Sciatic nerve (tissue), 2 donors: ENCODE measurements at regions not wholly inside any gene's neighbourhood (a gene's known extent, or its start where the extent isn't known, plus 50 kb on each side); places are given as distances from the start of the nearest gene placed in this dataset.

ENCODE experiments used
- ATAC-seq: fragments of 200-7000 bp; cut with Tn5 transposase; one replicate; pipeline ENCODE4 v1.9.1; 2020; ENCODE audit warnings: mild to moderate bottlenecking, moderate library complexity
- DNase-seq: peaks from one replicate; pipeline ENCODE4 v3.0.0-alpha.2; 2020; ENCODE audit warnings: low spot score
- intact Hi-C: fragments of 100-400 bp; cut with DNase I; formaldehyde crosslinking; loops from one replicate; pipeline ENCODE4 v1.14.2; 2022
- donor health status: DM: no; HTN: no; CAD: no.
- donor health status: DM: no; HTN: no; CAD: no.

DNA sequence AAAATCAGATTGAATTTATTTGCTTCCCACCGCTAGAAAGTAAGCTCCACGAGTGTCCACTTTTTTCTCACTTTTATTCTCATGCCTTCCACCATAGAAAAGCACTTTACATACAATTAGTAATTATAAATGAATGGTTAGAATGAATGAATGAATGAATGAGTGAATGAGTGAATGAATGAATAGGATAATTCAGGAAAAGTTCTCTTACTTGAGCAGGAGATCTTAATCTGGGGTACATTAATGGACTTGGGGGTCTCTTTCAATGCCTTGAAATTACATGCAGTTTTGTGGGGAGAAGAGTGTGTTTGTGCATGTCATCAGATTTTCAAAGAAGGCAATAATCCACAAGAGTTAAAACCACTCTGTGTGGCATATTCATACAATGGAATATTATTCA, 229.9 kb upstream of the NR4A3 start:
- DNase-seq (no peak), ATAC-seq (no peak)
- intact Hi-C loops: no loop called here

DNA sequence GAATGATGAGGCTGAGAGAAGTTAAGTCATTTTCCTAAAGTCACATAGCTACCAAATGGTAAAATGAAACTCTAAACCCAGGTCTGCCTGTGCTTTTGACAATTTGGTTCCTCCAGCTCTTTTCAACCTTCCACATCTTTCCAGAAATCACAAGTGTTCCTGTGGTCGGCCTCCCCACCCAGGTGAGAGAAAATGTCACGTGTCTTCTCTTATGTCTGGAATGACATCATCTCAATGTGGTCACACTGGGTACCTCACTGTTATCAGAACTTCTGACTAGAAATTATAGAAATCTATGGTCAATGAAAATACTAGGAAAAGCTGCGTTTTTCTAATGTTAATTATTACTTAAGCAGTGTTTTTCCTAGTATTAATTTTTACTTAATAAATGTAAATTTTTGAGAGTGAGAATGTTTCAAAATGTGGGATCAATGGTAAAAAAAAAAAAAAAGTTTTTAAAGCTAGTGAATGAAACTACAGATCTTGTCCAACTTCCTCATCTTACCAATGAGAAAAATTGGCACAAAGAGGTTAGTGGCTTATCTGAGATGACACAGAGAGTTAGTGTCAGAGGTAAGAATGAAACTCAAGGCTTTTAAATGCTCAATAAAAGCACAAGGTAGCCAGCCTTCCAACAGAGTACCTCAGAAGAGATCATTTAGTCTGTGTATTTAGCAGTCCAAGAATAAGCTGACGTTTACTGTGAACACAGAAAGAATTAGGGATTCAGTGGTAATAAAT, 228.7 kb upstream of the NR4A3 start:
- ATAC-seq: no peak

DNA sequence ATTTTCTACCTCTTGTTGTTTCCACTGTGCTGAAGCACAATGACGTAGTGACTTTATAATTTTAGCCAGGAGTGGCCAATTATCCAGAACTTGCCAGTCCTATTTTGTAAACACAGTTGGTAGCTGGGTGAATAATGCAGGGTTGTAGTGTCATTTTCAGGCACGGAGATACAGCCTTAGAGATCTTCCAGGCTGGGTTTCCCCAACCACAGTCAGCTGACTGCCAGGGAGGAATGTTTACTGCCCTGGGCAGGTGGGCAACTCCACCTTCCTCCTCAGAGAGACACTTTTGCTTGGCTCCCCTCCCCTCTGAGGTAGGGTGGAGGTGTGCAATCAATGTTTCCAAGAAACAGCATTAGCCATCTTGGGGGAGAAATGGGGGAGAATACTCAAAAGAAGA, 228.1 kb upstream of the NR4A3 start:
- ATAC-seq (no peak), DNase-seq (no peak)
- intact Hi-C loops: no loop called here

More for the DNA sequence above, 228.7 kb upstream of the NR4A3 start:
- DNase-seq: no peak
- intact Hi-C loops: no loop called here

DNA sequence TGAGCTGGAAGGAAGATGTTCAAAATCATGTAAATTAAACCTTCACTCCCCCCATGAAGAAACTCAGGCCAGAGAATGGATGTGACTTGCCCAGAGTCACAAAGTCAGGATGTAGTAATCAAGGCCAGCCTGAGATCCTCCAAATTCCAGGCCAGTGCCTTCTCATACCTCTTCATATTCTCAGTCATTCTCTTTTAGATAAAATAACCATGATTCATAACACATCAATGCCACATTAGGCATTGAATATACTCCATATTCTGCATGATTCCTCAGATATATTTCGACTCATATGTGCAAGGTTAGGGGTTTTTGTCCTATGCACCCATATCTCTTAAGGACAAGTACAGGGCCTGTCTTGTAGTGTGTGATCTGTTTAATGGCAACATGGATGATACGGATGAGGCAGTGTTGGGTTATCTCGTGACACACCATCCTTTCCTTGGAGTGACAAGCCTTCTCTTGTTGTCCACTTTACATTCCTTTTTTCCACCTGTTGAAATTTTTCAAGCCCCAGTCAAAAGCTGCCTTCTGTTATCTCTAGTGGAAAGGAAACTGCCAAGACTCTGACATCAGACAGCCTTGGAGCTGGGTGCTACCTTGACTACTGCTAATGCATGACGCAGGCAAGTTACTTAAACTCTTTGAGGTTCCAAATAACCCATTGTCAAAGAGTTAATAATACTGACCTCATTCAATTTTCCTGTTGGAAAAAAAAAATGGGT, 227.5 kb upstream of the NR4A3 start:
- intact Hi-C loops: no loop called here
- DNase-seq (no peak), ATAC-seq (no peak)

DNA sequence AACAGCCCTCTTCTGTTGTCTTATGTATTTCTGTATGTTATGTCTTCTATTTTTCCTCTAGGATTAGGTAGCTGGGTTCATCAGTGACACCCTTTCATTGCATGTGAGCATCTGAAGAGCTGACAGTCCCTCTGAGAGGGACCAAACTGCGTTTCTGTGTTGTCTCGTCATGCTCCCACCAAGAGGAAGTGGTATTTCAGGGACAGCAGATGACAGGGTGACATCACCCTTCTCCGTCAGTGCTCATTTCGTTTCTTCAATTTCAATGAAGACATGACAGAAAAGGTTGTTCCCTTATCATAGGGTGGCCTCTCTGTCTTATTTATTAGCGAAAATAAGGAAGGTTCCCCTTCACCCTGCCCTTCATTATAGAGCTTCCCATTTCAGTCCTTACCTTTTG, 225.9 kb upstream of the NR4A3 start:
- intact Hi-C loops: no loop called here
- no peak for DNase-seq
- peak; percentile 63 for ATAC-seq

DNA sequence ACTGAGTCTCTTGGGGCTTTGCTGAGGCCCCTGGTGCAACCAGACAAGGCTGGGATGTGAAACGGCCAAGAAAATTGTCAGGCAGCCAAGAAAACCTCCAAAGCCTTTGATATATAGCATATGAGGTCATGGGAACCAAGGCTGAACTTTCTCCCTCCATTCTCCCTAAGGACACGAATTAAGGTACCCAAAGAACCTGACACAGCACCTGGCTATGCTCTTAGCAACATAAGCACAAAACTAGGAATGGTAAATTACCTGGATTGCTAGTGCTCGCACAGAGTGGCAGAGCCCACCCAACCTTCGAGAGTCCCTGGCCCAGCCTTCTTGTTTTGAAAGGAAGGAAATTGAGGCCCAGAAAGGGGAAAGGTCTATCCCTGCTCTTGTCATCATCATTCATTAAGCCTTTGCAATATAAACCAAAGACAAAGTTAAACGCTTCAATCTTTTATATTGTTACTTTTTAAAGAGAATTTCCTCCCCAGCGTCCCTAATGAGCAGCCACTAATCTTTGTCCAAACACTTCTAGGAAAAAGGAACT, 220.0 kb upstream of the NR4A3 start:
- ATAC-seq (no peak), DNase-seq (no peak)
- intact Hi-C loops: loop anchor here (5.0 kb wide), 1 partner anchor 1996 kb away; no protein-coding TSS in a partner anchor

DNA sequence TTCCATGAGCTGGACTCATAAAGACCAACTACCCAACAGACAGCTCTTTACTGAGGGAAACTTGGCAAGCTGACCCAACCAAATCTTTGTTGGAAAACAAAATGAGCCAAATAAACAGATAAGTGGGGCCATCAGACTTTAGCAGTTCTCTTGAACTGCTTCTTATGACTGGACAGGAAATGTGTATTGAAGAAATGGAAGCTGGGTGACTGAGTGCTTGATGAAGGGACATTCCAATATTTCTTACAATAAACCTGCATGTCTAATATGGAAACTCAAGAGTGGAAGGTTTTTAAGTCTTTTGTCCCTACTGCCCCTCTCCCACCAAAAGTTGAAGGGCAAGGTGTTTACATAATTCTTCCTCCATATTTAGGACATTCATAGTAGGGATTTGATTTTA, 218.8 kb upstream of the NR4A3 start:
- no peak for ATAC-seq

DNA sequence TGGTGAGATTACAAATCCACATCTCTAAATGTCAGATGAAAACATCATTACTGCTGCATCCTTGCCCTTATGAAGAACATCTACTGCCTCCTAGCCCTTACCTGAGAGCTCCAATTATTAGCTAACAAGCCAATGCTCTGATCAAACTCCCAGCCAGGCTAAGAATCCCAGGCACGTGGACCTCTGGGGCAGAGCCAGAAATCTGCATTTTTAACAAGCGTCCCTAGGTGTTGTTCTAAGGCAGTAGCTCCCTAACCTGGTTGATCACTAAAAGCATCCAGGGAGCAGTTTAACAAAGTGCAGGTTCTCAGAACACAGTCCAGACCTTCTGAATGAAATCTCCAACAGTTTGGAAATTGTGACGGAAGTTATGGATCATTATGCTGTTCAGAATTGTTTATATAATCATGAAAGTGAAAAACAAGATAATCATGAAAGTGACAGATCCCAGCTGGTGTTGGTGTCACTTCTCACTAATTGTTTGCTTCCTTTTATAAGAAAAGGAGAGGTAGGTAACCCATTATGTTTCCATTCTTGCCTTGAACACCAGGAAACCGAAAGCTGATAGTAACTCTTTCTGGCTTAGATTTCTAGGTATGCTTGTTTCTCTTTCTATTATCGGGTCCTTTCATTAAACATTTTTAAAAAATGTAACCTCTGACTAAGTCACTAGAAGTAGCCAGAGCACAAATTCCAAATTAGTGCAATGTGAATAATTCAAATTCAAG, 216.5 kb upstream of the NR4A3 start:
- DNase-seq (no peak), ATAC-seq (no peak)
- intact Hi-C loops: no loop called here

More for the DNA sequence above, 218.8 kb upstream of the NR4A3 start:
- intact Hi-C loops: loop anchor here (5.0 kb wide), 1 partner anchor 1994 kb away; no protein-coding TSS in a partner anchor
- no peak for DNase-seq

DNA sequence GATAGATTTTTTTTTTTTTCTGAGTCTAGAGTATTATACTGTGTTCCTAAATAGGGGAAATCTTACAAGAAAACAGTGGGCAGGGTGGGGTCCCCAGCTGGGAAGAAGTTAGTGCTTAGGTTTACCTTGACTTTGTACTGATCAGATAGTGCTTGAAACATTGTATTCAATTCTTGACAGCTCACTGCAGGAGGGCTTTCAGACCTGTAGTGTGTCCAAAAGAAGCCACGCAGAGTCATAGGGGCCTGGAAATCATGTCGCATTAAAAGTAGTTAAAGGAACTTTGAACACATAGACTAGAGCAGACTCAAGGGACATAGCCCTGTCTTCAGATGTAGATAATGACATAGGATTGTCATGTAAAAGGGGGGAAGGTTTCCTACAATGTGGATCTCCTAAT, 215.4 kb upstream of the NR4A3 start:
- ATAC-seq: no peak
- no peak for DNase-seq
- intact Hi-C loops: no loop called here

DNA sequence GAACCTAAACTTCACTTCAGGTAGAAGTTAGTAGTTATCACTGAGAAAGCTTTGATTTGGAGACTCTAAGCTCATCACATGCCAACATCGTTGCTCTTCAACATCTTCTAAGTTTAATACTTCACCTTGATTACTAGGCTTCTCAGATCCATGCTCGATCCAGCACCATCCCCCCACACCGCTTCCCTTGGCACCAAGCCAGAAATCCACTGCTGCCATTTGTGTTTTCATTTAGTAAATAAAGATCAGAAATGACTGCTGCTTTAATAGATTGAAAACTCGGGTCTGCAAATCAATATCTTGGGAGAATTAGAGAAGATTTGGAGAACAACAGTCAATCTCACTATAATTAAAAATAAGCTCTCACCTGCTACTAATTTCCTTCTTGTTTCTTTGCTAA, 214.7 kb upstream of the NR4A3 start:
- ATAC-seq: no peak

DNA sequence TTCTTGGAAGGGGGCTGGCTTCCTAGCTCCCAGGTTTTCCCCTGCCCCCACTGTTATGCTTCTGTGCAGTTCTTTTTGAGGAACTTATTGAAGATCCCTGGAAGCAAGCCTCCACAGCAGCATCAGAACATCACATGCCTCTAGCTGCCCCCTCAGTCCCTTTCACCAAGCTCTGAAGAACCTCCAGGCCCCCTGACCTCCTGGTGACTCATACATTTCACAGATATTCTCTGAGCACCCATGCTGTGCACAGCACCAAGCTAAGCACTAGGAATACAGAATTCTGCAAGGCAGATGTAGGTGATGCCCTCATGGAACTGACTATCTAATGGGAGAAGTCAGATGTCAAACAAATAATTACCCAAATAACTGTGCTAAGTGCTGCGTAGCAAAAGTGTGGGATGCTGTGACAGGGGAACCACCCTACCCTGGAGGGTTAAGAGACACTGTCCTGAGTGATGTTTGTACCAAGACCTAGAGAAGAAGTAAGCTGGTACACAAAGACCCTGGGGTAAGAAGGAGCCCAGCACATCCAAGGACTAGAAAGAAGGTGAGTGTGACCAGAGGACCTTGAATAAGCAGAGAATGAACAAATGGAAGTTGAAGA, 213.7 kb upstream of the NR4A3 start:
- intact Hi-C loops: no loop called here
- no peak for ATAC-seq
- DNase-seq: no peak

More for the DNA sequence above, 214.7 kb upstream of the NR4A3 start:
- intact Hi-C loops: no loop called here
- DNase-seq: no peak

DNA sequence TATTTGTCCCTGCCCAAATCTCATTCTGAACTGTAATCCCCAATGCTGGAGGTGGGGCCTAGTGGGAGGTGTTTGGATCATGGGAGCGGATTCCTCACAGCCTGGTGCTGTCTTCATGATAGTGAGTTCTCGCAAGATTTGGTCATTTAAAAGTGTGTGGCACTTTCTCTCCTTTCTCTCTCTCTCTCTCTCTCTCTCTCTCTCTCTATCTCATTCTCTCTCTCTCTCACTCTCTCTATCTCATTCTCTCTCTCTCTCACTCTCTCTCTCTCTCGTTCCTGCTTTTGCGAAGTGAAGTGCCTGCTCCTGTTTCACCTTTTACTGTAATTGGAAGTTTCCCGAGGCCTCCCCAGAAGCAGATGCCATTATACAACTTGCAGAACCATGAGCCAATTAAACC, 207.3 kb upstream of the NR4A3 start:
- DNase-seq: no peak
- no peak for ATAC-seq
- intact Hi-C loops: no loop called here

DNA sequence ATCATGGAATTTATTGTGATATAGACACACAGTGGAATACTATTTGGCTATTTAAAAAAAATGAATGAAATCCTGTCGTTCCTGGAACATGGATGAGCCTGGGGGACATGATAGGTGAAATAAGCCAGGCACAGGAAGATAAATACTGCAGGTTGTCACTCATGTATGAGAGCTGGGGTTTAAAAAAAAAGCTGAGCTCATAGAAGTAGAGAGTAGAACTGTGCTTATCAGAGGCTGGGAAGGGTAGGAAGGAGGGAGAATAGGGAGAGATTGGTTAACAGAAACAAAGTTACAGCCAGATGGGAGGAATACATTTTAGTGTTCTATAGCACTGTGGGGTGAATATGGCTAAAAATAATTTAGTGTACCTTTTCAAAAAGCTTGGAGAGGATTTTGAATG, 200.6 kb upstream of the NR4A3 start:
- ATAC-seq: no peak
- intact Hi-C loops: no loop called here
- DNase-seq: no peak

DNA sequence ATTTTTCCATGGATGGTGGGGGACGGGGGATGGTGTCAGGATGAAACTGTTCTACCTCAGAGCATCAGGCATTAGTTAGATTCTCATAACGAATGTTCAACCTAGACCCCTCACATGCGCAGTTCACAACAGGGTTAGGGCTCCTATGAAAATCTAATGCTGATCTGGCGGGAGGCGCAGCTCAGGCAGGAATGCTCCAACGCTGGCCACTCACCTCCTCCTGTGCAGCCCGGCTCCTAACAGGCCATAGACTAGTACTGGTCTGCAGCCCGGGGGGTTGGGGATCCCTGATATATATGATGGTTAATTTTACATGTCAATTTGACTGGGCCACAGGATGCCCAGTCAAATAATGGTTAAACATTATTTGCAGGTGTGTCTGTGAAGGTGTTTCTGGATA, 199.0 kb upstream of the NR4A3 start:
- ATAC-seq: no peak
- DNase-seq: no peak

DNA sequence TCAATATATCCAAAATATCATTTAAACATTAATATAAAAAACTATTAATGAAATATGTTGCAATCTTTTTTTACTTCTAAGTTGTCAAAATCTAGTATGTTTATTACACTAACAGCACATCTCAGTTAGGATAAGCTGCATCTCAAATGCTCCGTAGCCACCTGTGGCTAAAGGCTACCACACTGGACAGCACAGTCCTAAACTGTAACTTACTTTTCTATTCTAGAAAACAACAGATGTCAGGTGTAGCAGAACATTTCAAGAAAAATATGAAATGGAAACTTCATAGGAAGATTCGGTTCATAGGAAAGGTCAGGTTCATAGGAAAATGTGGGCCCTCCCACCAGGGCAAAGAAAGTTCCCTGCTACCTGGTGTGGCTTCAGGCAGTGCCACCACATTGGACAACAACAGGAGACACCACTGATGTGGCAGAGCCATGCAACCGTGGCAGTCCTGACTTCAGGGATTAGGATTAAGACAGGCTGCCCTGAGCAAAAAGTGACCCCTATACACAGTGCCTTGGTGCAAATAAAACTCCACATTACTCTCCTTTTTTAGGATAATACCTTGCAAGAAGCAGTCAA, 197.8 kb upstream of the NR4A3 start:
- no peak for DNase-seq
- ATAC-seq: no peak
- intact Hi-C loops: no loop called here

More for the DNA sequence above, 199.0 kb upstream of the NR4A3 start:
- intact Hi-C loops: no loop called here

DNA sequence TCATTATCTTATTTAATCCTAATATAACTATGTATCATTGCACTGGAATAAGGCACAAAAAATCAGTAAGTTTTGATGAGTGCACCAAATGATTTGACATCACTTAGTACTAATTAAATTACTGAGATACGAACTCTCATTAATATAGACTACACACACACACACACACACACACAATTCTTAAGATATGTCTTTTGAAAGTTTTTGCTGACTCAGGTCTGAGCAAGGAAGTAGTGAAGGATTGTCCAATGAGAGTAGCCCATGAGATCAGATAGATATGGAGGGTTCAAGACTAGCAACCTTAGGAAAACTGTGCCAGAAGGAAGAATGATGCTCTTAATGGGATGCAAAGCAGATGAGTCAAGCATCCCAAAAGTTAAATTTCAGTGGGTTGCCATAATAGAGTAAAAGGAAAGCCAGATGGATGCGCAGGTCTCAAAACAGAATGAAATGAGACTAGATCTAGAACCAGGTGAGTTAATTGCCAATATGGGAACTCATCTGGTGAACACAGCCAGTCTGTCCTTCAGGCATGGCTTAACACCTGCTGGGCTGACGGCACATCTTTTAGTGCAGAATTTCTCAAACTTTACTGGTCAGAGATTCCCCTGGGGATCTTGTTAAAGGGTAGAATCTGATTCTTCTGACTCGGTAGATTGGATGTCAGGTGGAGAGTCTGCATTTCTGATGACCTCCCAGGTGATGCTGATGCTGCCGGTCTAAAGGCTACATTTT, 197.0 kb upstream of the NR4A3 start:
- no peak for DNase-seq
- intact Hi-C loops: no loop called here
- no peak for ATAC-seq

DNA sequence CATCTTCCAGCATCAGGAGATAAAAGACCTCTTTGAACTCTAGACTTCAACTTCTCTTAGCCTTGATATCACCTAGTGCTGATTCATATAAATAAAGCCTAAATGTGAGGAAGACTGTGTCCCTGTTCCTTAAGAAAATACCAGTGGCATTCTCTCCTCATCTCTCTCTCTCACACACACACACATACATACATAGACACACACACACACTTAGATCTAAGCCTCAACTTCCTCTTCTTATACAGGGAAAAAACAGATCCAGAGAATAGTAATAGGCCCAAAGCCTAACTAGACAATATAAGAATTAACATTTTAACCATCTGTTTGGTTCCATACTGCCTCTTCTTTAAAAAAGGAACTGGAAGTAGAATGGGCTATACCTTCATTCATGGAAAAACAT, 195.3 kb upstream of the NR4A3 start:
- no peak for DNase-seq
- ATAC-seq: no peak
- intact Hi-C loops: no loop called here

DNA sequence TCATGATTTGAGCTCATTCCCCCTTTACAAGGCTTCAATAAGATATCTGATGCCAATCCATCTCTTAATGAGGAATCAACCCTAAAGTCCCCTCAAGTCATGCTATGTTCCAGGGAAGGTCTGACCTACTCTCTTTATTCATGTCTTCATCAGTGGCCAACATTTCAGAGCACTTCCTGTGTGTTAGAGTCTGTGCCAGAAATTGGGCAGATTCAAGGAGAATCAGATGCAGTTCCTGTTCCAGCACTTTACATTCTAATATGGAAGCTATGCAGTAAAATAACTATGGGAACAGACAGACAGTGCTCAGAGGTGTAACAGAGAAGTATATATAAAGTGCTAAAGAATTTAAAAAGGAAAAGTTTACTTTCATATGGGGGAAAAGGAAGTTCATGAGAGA, 193.4 kb upstream of the NR4A3 start:
- no peak for DNase-seq
- intact Hi-C loops: no loop called here

More for the DNA sequence above, 193.4 kb upstream of the NR4A3 start:
- no peak for ATAC-seq
